ENCODE measurements at regions not wholly inside any gene's neighbourhood (a gene's known extent, or its start where the extent isn't known, plus 50 kb on each side); places are given as distances from the start of the nearest gene placed in this dataset.

- no peak for TF ChIP-seq EZH2 (IDR thresholded peaks at IDR 0.05)
- no peak for TF ChIP-seq POLR2AphosphoS5 (IDR thresholded peaks at IDR 0.05; ENCODE audit: borderline replicate concordance, low read depth, low read length)
Measured at GRCh38 chr13:73793361-73793760, 340.8 kb downstream of the KLF12 start.

Measured in SK-N-MC (cell line).